ENCODE measurements at regions not wholly inside any gene's neighbourhood (a gene's known extent, or its start where the extent isn't known, plus 50 kb on each side); places are given as distances from the start of the nearest gene placed in this dataset.

GRCh38 chr5:88480245-88480644, 211.6 kb upstream of the TMEM161B start:
- H2AFZ ChIP-seq (ENCODE audit: low read depth, low read length): no peak overlapping the region
- no peaks in the 10 kb centered on the region for H3K79me2 ChIP-seq (replicated peaks; ENCODE audit: insufficient read depth, low read length)
- no peaks in the 10 kb centered on the region for H3K27me3 ChIP-seq (ENCODE audit: insufficient read depth, low read depth, low read length)
- H3K27ac ChIP-seq (ENCODE audit: low read length): no peak overlapping the region
- no peak overlapping the region for H3K4me3 ChIP-seq (ENCODE audit: low read length)
- no peak overlapping the region for H3K4me2 ChIP-seq (ENCODE audit: low read length)
- no peaks in the 10 kb centered on the region for H3K9me3 ChIP-seq (ENCODE audit: low read length)
- no peaks in the 10 kb centered on the region for H3K36me3 ChIP-seq (ENCODE audit: insufficient read depth, low read length)
- H3K9ac ChIP-seq (ENCODE audit: low read length): no peak overlapping the region
- H3F3A ChIP-seq (ENCODE audit: insufficient read depth, low read length, poor library complexity, severe bottlenecking): no peaks in the 10 kb centered on the region
- H4K20me1 ChIP-seq (ENCODE audit: insufficient read depth): no peaks in the 10 kb centered on the region
- no peaks in the 10 kb centered on the region for H3K9me2 ChIP-seq (ENCODE audit: insufficient read depth, low read length)
- TF ChIP-seq REST (IDR thresholded peaks at IDR 0.05; ENCODE audit: borderline replicate concordance) (no peak), RAD21 (conservative IDR thresholded peaks at IDR 0.05) (no peak), TAF1 (IDR thresholded peaks at IDR 0.05; ENCODE audit: low read depth) (no peak), SMC3 (conservative IDR thresholded peaks at IDR 0.05; ENCODE audit: poor library complexity) (no peak), POLR2AphosphoS5 (IDR thresholded peaks at IDR 0.05) (no peak), EZH2 (IDR thresholded peaks at IDR 0.05; ENCODE audit: borderline replicate concordance, insufficient read depth, low read length, poor library complexity, severe bottlenecking) (no peak), CTCF (IDR thresholded peaks at IDR 0.05; ENCODE audit: poor library complexity, severe bottlenecking) (no peak), EP300 (conservative IDR thresholded peaks at IDR 0.05; ENCODE audit: poor library complexity, severe bottlenecking) (no peak), MXI1 (conservative IDR thresholded peaks at IDR 0.05; ENCODE audit: poor library complexity, severe bottlenecking) (no peak)

- H3K27ac ChIP-seq (ENCODE audit: low read length): no peak overlapping the region
- H3K9me3 ChIP-seq (ENCODE audit: low read length): peaks cover 7% of the 10 kb centered on the region
- no peaks in the 10 kb centered on the region for H3K36me3 ChIP-seq (ENCODE audit: insufficient read depth, low read length)
- no peaks in the 10 kb centered on the region for H3K9me2 ChIP-seq (ENCODE audit: insufficient read depth, low read length)
- no peaks in the 10 kb centered on the region for H3K79me2 ChIP-seq (replicated peaks; ENCODE audit: insufficient read depth, low read length)
- no peak overlapping the region for H3K4me3 ChIP-seq (ENCODE audit: low read length)
- no peak overlapping the region for H3K4me2 ChIP-seq (ENCODE audit: low read length)
- H3K27me3 ChIP-seq (ENCODE audit: insufficient read depth, low read depth, low read length): no peaks in the 10 kb centered on the region
- H3F3A ChIP-seq (ENCODE audit: insufficient read depth, low read length, poor library complexity, severe bottlenecking): no peaks in the 10 kb centered on the region
- no peak for TF ChIP-seq TAF1 (IDR thresholded peaks at IDR 0.05; ENCODE audit: low read depth)
- TF ChIP-seq EP300 (conservative IDR thresholded peaks at IDR 0.05; ENCODE audit: poor library complexity, severe bottlenecking): no peak
- no peak for TF ChIP-seq RAD21 (conservative IDR thresholded peaks at IDR 0.05)
- no peak for TF ChIP-seq CTCF (IDR thresholded peaks at IDR 0.05; ENCODE audit: poor library complexity, severe bottlenecking)
- no peak for TF ChIP-seq EZH2 (IDR thresholded peaks at IDR 0.05; ENCODE audit: borderline replicate concordance, insufficient read depth, low read length, poor library complexity, severe bottlenecking)
- TF ChIP-seq POLR2AphosphoS5 (IDR thresholded peaks at IDR 0.05): no peak
- no peak for TF ChIP-seq SMC3 (conservative IDR thresholded peaks at IDR 0.05; ENCODE audit: poor library complexity)
- no peak for TF ChIP-seq REST (IDR thresholded peaks at IDR 0.05; ENCODE audit: borderline replicate concordance)
- no peak for TF ChIP-seq MXI1 (conservative IDR thresholded peaks at IDR 0.05; ENCODE audit: poor library complexity, severe bottlenecking)
- H2AFZ ChIP-seq (ENCODE audit: low read depth, low read length): no peak overlapping the region
- no peak overlapping the region for H3K9ac ChIP-seq (ENCODE audit: low read length)
- H4K20me1 ChIP-seq (ENCODE audit: insufficient read depth): no peaks in the 10 kb centered on the region
Observed at GRCh38 chr5:88474574-88474973, 205.9 kb upstream of the TMEM161B start.

All from neural cell (in vitro differentiated cells).